BLaER1 (cell line): ENCODE measurements at regions not wholly inside any gene's neighbourhood (a gene's known extent, or its start where the extent isn't known, plus 50 kb on each side); places are given as distances from the start of the nearest gene placed in this dataset.

Source experiments
- H3K27ac ChIP-seq: shearing (Covaris generic); formaldehyde crosslinking; 2 replicates; pipeline ENCODE4 v1.8.1; 2022
- H3K27me3 ChIP-seq: shearing (Covaris generic); formaldehyde crosslinking; 2 replicates; pipeline ENCODE4 v1.8.1; 2022
- H3K36me3 ChIP-seq: shearing (Covaris generic); formaldehyde crosslinking; 2 replicates; pipeline ENCODE4 v1.8.1; 2022
- H3K4me1 ChIP-seq: shearing (Covaris generic); formaldehyde crosslinking; 2 replicates; pipeline ENCODE4 v1.8.1; 2022
- H3K4me2 ChIP-seq: shearing (Covaris generic); formaldehyde crosslinking; 2 replicates; pipeline ENCODE4 v1.8.1; 2022
- H3K4me3 ChIP-seq: shearing (Covaris generic); formaldehyde crosslinking; 2 replicates; pipeline ENCODE4 v1.8.1; 2022
- H3K9ac ChIP-seq: shearing (Covaris generic); formaldehyde crosslinking; 2 replicates; pipeline ENCODE4 v1.8.1; 2022
- H3K9me3 ChIP-seq: shearing (Covaris generic); formaldehyde crosslinking; 2 replicates; pipeline ENCODE4 v1.8.1; 2022
- H4K20me1 ChIP-seq: shearing (Covaris generic); formaldehyde crosslinking; 2 replicates; pipeline ENCODE4 v1.8.1; 2022
- Cebpa-rat ChIP-seq: shearing (Covaris generic); IDR thresholded peaks from 2 replicates; pipeline ENCODE4 v1.8.1; 2022

- H3K36me3 ChIP-seq: no peaks in the 10 kb centered on the region
- no peak for TF ChIP-seq Cebpa-rat
- H4K20me1 ChIP-seq: no peaks in the 10 kb centered on the region
- peaks cover 7% of the 10 kb centered on the region for H3K4me1 ChIP-seq
- H3K9ac ChIP-seq: no peak overlapping the region
- no peaks in the 10 kb centered on the region for H3K9me3 ChIP-seq
- no peaks in the 10 kb centered on the region for H3K27me3 ChIP-seq
- H3K27ac ChIP-seq: no peak overlapping the region
- H3K4me2 ChIP-seq: 0 out of 2 replicates have a peak overlapping the region, but pooled peaks have one; percentile 5
- no peak overlapping the region for H3K4me3 ChIP-seq
Measured at GRCh38 chr3:79928687-79929408, 161.1 kb upstream of the ROBO1 start.

- no peak overlapping the region for H3K4me2 ChIP-seq
- no peaks in the 10 kb centered on the region for H3K27me3 ChIP-seq
- no peak for TF ChIP-seq Cebpa-rat
- no peaks in the 10 kb centered on the region for H3K9me3 ChIP-seq
- H3K4me3 ChIP-seq: no peak overlapping the region
- no peaks in the 10 kb centered on the region for H4K20me1 ChIP-seq
- no peak overlapping the region for H3K9ac ChIP-seq
- no peak overlapping the region for H3K27ac ChIP-seq
- peaks cover 7% of the 10 kb centered on the region for H3K4me1 ChIP-seq
- H3K36me3 ChIP-seq: no peaks in the 10 kb centered on the region
Measured at GRCh38 chr3:79926522-79926921, 158.7 kb upstream of the ROBO1 start.

GRCh38 chr3:79922633-79923032 is 154.8 kb upstream of the ROBO1 start:
- no peak for TF ChIP-seq Cebpa-rat
- H3K4me3 ChIP-seq: no peak overlapping the region
- no peaks in the 10 kb centered on the region for H3K27me3 ChIP-seq
- H3K9me3 ChIP-seq: no peaks in the 10 kb centered on the region
- no peaks in the 10 kb centered on the region for H3K36me3 ChIP-seq
- H3K4me2 ChIP-seq: no peak overlapping the region
- H3K27ac ChIP-seq: no peak overlapping the region
- no peaks in the 10 kb centered on the region for H3K4me1 ChIP-seq
- H3K9ac ChIP-seq: no peak overlapping the region
- no peaks in the 10 kb centered on the region for H4K20me1 ChIP-seq

GRCh38 chr3:79917561-79917960 is 149.8 kb upstream of the ROBO1 start:
- H3K4me2 ChIP-seq: no peak overlapping the region
- no peak overlapping the region for H3K9ac ChIP-seq
- TF ChIP-seq Cebpa-rat: no peak
- no peak overlapping the region for H3K4me3 ChIP-seq
- no peaks in the 10 kb centered on the region for H3K9me3 ChIP-seq
- no peak overlapping the region for H3K27ac ChIP-seq
- H3K27me3 ChIP-seq: no peaks in the 10 kb centered on the region
- H3K36me3 ChIP-seq: no peaks in the 10 kb centered on the region
- no peaks in the 10 kb centered on the region for H3K4me1 ChIP-seq
- no peaks in the 10 kb centered on the region for H4K20me1 ChIP-seq

- Histone ChIP-seq H3K27ac (no peak overlapping the region), H3K36me3 (no peaks in the 10 kb centered on the region), H3K4me3 (no peak overlapping the region), H3K9me3 (no peaks in the 10 kb centered on the region), H3K27me3 (no peaks in the 10 kb centered on the region), H4K20me1 (no peaks in the 10 kb centered on the region), H3K9ac (no peak overlapping the region), H3K4me1 (peaks cover 7% of the 10 kb centered on the region; the same call in 1 of the 2 replicates), H3K4me2 (no peak overlapping the region)
- TF ChIP-seq Cebpa-rat: no peak
Measured at GRCh38 chr3:79910337-79910736, 142.5 kb upstream of the ROBO1 start.

GRCh38 chr3:79906106-79906505 is 138.3 kb upstream of the ROBO1 start:
- Histone ChIP-seq H3K4me3 (no peak overlapping the region), H4K20me1 (no peaks in the 10 kb centered on the region), H3K27me3 (no peaks in the 10 kb centered on the region), H3K4me2 (no peak overlapping the region), H3K9ac (no peak overlapping the region), H3K4me1 (peaks cover 22% of the 10 kb centered on the region), H3K36me3 (no peaks in the 10 kb centered on the region), H3K9me3 (no peaks in the 10 kb centered on the region), H3K27ac (no peak overlapping the region)
- TF ChIP-seq Cebpa-rat: no peak

GRCh38 chr3:79902151-79902550 is 134.4 kb upstream of the ROBO1 start:
- H3K4me2 ChIP-seq: no peak overlapping the region
- no peak for TF ChIP-seq Cebpa-rat
- H3K27me3 ChIP-seq: no peaks in the 10 kb centered on the region
- no peaks in the 10 kb centered on the region for H4K20me1 ChIP-seq
- no peak overlapping the region for H3K27ac ChIP-seq
- H3K4me1 ChIP-seq: peaks cover 17% of the 10 kb centered on the region
- H3K36me3 ChIP-seq: no peaks in the 10 kb centered on the region
- no peak overlapping the region for H3K4me3 ChIP-seq
- no peaks in the 10 kb centered on the region for H3K9me3 ChIP-seq
- H3K9ac ChIP-seq: no peak overlapping the region

- Histone ChIP-seq H3K9me3 (no peaks in the 10 kb centered on the region), H3K4me2 (no peak overlapping the region), H3K4me3 (no peak overlapping the region), H3K27ac (no peak overlapping the region), H4K20me1 (no peaks in the 10 kb centered on the region), H3K4me1 (peaks cover 11% of the 10 kb centered on the region), H3K9ac (no peak overlapping the region), H3K27me3 (no peaks in the 10 kb centered on the region), H3K36me3 (no peaks in the 10 kb centered on the region)
- no peak for TF ChIP-seq Cebpa-rat
Measured at GRCh38 chr3:79898907-79899306, 131.1 kb upstream of the ROBO1 start.

GRCh38 chr3:79896086-79896485 is 128.3 kb upstream of the ROBO1 start:
- no peaks in the 10 kb centered on the region for H4K20me1 ChIP-seq
- H3K36me3 ChIP-seq: no peaks in the 10 kb centered on the region
- no peak overlapping the region for H3K27ac ChIP-seq
- no peak for TF ChIP-seq Cebpa-rat
- no peak overlapping the region for H3K4me2 ChIP-seq
- no peaks in the 10 kb centered on the region for H3K4me1 ChIP-seq
- H3K9me3 ChIP-seq: no peaks in the 10 kb centered on the region
- H3K4me3 ChIP-seq: no peak overlapping the region
- no peak overlapping the region for H3K9ac ChIP-seq
- no peaks in the 10 kb centered on the region for H3K27me3 ChIP-seq

GRCh38 chr3:79887213-79887612 is 119.4 kb upstream of the ROBO1 start:
- H3K36me3 ChIP-seq: no peaks in the 10 kb centered on the region
- no peaks in the 10 kb centered on the region for H3K9me3 ChIP-seq
- TF ChIP-seq Cebpa-rat: no peak

GRCh38 chr3:79886204-79886603 is 118.4 kb upstream of the ROBO1 start:
- no peaks in the 10 kb centered on the region for H4K20me1 ChIP-seq
- H3K9ac ChIP-seq: no peak overlapping the region
- H3K27me3 ChIP-seq: no peaks in the 10 kb centered on the region

More at GRCh38 chr3:79887213-79887612, 119.4 kb upstream of the ROBO1 start:
- no peak overlapping the region for H3K4me2 ChIP-seq
- H4K20me1 ChIP-seq: no peaks in the 10 kb centered on the region
- no peaks in the 10 kb centered on the region for H3K27me3 ChIP-seq
- no peak overlapping the region for H3K9ac ChIP-seq
- H3K4me1 ChIP-seq: no peaks in the 10 kb centered on the region
- no peak overlapping the region for H3K4me3 ChIP-seq
- no peak overlapping the region for H3K27ac ChIP-seq

More at GRCh38 chr3:79886204-79886603, 118.4 kb upstream of the ROBO1 start:
- H3K36me3 ChIP-seq: no peaks in the 10 kb centered on the region
- no peak overlapping the region for H3K27ac ChIP-seq
- no peaks in the 10 kb centered on the region for H3K4me1 ChIP-seq
- no peaks in the 10 kb centered on the region for H3K9me3 ChIP-seq
- TF ChIP-seq Cebpa-rat: no peak
- no peak overlapping the region for H3K4me2 ChIP-seq
- no peak overlapping the region for H3K4me3 ChIP-seq
